Esophagus squamous epithelium (tissue), 5 donors: ENCODE measurements at regions not wholly inside any gene's neighbourhood (a gene's known extent, or its start where the extent isn't known, plus 50 kb on each side); places are given as distances from the start of the nearest gene placed in this dataset.

ENCODE experiments used
- DNase-seq: peaks from one replicate; lab custom pipeline; 2025; lab: John Stamatoyannopoulos, UW
- H3K27ac ChIP-seq, 4 donors: fragments of 200-600 bp; sonication (generic); one replicate each; pipeline ENCODE4 v1.5.1; 2016 to 2019; ENCODE audit warnings: mild to moderate bottlenecking in 1 of 4
- H3K27me3 ChIP-seq, 4 donors: fragments of 200-600 bp; sonication (generic); 1 replicate in 3 of 4; 2 replicates in 1 of 4; pipeline versions ENCODE4 v1.5.1 to v1.6.0; 2017 to 2021; ENCODE audit warnings: antibody characterized with exemption in 1 of 4
- H3K36me3 ChIP-seq, 3 donors: fragments of 200-600 bp; sonication (generic); one replicate each; pipeline ENCODE4 v1.5.1; 2016 to 2019
- H3K4me1 ChIP-seq, 3 donors: fragments of 200-600 bp; sonication (generic); one replicate each; pipeline ENCODE4 v1.5.1; 2017 to 2019
- H3K4me3 ChIP-seq, 4 donors: fragments of 200-600 bp; sonication (generic); 1 replicate in 3 of 4; 2 replicates in 1 of 4; pipeline ENCODE4 v1.5.1; 2016 to 2019; ENCODE audit warnings: mild to moderate bottlenecking in 2 of 4, moderate library complexity in 1 of 4
- H3K9me3 ChIP-seq, 3 donors: fragments of 200-600 bp; sonication (generic); one replicate each; pipeline ENCODE4 v1.5.1; 2016 to 2019
- POLR2A ChIP-seq, 4 donors: fragments of 450-650 bp; IDR thresholded peaks; one replicate each; pipeline ENCODE4 v1.6.1; 2017; ENCODE audit warnings: antibody characterized with exemption in 4 of 4, mild to moderate bottlenecking in 4 of 4, moderate library complexity in 3 of 4
- WGBS, 2 donors: methylation state at CpG; one replicate each; pipeline ENCODE4 v1.1.5; 2018; 5-methylcytosine and 5-hydroxymethylcytosine counted together
- intact Hi-C: fragments of 100-400 bp; cut with DNase I; formaldehyde crosslinking; loops from one replicate; pipeline ENCODE4 v1.15.0; 2022
- TF ChIP-seq, protein P1 (sequence below), 6 experiments: fragments of 450-650 bp in 4 of 6; fragments of 200-600 bp in 2 of 6; sonication (generic) in 2 of 6; IDR thresholded peaks; one replicate each; pipeline ENCODE4 v1.5.1; 2016 to 2019; ENCODE audit warnings: antibody characterized with exemption in 6 of 6, mild to moderate bottlenecking in 4 of 6, moderate library complexity in 4 of 6
- donor health status: DM: yes; HTN: yes; CAD: no.

DNA sequence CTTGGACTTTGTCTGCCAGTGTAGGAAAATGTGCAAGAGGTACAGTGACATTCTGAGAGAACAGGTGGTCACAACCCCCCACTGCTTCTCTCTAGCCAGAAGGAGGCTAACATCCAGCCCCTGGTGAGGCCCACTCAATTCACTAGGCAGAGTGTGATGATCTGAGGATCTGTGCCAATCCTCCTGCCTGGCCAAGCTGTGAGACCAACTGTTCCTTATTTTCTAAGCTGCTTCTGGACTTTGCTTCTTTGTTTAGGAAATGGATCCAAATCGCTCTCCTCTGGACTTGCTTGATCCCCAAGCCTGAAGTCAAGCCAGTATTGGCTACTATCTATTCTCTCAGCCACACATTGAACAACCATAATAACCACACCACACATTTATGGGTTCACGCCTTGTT is 202.8 kb downstream of the PIK3C3 start:
- DNase-seq = no peak
- Histone ChIP-seq H3K9me3 (no peaks in the 10 kb centered on the region), H3K4me3 (no peak overlapping the region), H3K36me3 (no peaks in the 10 kb centered on the region), H3K4me1 (no peaks in the 10 kb centered on the region), H3K27me3 (no peaks in the 10 kb centered on the region), H3K27ac (no peak overlapping the region)
- WGBS, 2 donors = 72% methylated on average over 2 of the region's 2 CpGs; no CpG with 5 or more reads in 1 of the 2 donors
- TF ChIP-seq, protein P1, sequence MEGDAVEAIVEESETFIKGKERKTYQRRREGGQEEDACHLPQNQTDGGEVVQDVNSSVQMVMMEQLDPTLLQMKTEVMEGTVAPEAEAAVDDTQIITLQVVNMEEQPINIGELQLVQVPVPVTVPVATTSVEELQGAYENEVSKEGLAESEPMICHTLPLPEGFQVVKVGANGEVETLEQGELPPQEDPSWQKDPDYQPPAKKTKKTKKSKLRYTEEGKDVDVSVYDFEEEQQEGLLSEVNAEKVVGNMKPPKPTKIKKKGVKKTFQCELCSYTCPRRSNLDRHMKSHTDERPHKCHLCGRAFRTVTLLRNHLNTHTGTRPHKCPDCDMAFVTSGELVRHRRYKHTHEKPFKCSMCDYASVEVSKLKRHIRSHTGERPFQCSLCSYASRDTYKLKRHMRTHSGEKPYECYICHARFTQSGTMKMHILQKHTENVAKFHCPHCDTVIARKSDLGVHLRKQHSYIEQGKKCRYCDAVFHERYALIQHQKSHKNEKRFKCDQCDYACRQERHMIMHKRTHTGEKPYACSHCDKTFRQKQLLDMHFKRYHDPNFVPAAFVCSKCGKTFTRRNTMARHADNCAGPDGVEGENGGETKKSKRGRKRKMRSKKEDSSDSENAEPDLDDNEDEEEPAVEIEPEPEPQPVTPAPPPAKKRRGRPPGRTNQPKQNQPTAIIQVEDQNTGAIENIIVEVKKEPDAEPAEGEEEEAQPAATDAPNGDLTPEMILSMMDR (IDR thresholded peaks at IDR 0.05) = no peak
- TF ChIP-seq POLR2A (IDR thresholded peaks at IDR 0.05) = no peak
- intact Hi-C loops = no loop called here

DNA sequence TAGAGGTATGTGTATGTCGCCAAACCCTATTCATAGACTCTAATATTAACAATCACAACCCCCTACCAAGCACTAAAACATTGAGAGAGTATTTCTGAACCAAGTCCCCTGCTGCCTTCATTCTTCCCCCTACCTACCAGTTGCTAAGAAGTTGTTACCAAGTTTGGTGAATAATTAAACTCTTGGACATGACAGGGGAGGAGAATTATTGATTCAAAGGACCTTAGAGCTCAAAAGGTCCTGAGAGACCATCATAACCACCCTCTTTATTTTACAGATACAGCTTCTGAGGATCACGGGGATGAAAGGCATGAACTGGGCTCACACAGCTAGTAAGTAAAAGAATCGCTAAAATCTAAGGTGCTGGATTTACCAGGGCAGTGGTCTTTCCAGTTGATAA is 204.1 kb downstream of the PIK3C3 start:
- no peaks in the 10 kb centered on the region for H3K9me3 ChIP-seq
- no peaks in the 10 kb centered on the region for H3K36me3 ChIP-seq
- DNase-seq = no peak
- no peak overlapping the region for H3K27ac ChIP-seq
- no peaks in the 10 kb centered on the region for H3K27me3 ChIP-seq
- 73 to 86% methylated on average over 3 of the region's 3 CpGs for WGBS, 2 donors
- H3K4me1 ChIP-seq = no peaks in the 10 kb centered on the region
- no peak overlapping the region for H3K4me3 ChIP-seq
- intact Hi-C loops = no loop called here
- TF ChIP-seq, protein P1 (IDR thresholded peaks at IDR 0.05) = no peak
- TF ChIP-seq POLR2A (IDR thresholded peaks at IDR 0.05) = no peak

DNA sequence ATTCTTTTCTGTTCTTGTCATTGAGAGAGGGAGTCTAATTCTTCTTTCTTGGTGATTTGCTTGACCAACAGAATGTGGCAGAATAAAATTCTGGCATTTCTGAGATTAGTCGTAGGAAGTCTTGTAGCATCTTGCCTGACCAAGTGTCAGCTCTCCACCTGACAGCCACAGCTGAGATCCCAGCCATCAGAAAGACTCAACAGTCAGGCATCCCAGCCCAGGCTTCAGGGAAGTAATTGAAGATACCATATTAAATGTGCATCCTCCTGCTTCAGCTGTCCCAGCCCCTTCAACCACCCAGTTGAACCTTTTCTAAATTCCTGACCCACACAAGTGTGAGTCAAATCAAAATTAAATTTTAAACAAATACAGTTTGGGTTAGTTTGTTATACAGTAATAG is 208.3 kb downstream of the PIK3C3 start:
- Histone ChIP-seq H3K27me3 (no peaks in the 10 kb centered on the region), H3K4me3 (no peak overlapping the region), H3K27ac (no peak overlapping the region), H3K36me3 (no peaks in the 10 kb centered on the region), H3K9me3 (no peaks in the 10 kb centered on the region), H3K4me1 (no peaks in the 10 kb centered on the region)
- no peak for DNase-seq
- intact Hi-C loops = no loop called here
- WGBS, 2 donors = 83 to 92% methylated on average over 1 of the region's 1 CpG
- TF ChIP-seq, protein P1 (IDR thresholded peaks at IDR 0.05) = no peak
- TF ChIP-seq POLR2A (IDR thresholded peaks at IDR 0.05) = no peak

DNA sequence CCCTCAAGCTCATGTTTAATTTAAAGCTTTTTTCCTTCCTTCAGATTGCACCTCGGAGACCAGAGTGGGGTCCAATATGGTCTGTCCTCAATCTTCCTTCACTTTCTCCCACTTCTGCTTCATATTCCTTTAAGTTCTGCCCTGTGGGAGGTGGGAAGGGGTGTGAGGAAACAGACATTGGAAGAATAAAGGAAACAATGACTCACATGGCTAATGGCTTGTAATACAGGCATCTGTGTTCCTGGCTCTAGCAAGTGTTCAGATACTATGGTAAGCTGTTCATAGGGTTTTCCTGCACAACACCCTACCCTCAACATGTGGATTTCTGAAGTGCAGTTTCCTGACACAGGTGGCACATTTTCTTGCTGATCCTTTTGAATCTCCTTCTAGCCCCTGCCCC is 209.5 kb downstream of the PIK3C3 start:
- intact Hi-C loops = no loop called here
- 89% methylated on average over 1 of the region's 1 CpG for whole genome bisulfite sequencing, 2 donors
- H3K4me3 ChIP-seq = no peak overlapping the region
- no peaks in the 10 kb centered on the region for H3K4me1 ChIP-seq
- H3K27ac ChIP-seq = no peak overlapping the region
- no peaks in the 10 kb centered on the region for H3K36me3 ChIP-seq
- H3K9me3 ChIP-seq = no peaks in the 10 kb centered on the region
- no peak for DNase-seq
- no peaks in the 10 kb centered on the region for H3K27me3 ChIP-seq
- no peak for TF ChIP-seq POLR2A (IDR thresholded peaks at IDR 0.05)

DNA sequence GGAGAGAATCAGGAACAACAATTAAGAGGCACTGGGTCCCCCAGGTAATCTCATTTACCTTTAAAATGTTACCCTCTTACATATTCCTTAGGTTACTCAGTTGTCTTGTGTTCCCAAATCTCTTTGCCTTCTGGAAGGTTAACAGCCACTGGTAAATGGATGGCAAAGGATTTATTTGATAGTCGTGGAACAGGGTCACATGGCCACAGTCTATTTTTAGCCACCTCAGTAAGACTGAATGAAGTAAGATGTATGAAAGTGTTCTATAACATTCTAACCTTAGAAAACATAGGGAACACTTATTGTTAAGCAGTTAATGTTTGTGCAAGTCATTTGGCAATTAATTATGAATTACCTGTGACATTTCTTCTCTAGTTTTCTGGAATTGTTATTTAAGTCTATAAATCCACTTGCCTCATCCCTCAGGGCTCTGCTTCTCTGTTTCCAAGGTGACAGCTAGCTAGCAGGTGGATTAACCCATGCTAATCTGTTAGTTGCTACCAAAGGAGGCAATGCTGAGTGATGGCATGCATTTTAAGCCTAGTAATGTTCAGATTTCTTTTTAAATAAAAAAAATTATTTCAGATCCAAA is 211.0 kb downstream of the PIK3C3 start:
- no peak for DNase-seq
- intact Hi-C loops = no loop called here
- Histone ChIP-seq H3K4me1 (no peaks in the 10 kb centered on the region), H3K4me3 (no peak overlapping the region), H3K9me3 (no peaks in the 10 kb centered on the region), H3K27ac (no peak overlapping the region), H3K36me3 (no peaks in the 10 kb centered on the region), H3K27me3 (no peaks in the 10 kb centered on the region)
- 26 to 38% methylated on average over 1 of the region's 1 CpG for whole genome bisulfite sequencing, 2 donors
- TF ChIP-seq POLR2A (IDR thresholded peaks at IDR 0.05) = no peak
- TF ChIP-seq, protein P1 (IDR thresholded peaks at IDR 0.05) = no peak

DNA sequence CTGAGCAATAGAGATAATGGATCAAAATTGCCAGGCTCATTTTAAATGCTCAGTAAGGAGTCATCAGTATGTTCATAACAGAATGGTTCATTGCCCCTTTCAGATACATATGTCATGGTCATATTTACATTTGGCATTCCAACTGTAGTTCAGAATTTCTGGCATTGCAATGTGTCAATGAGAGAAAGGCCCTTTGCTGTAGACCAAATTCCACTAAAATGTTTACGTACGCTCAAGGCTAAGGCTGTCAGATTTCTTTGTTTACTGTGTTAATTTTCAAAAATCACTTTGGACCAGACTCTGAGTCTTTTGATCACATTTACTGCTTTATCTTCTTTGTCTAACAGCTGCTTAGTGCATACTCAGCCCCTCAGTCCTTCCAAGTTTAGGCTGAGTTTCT is 213.5 kb downstream of the PIK3C3 start:
- no peak for TF ChIP-seq POLR2A (IDR thresholded peaks at IDR 0.05)
- TF ChIP-seq, protein P1 (IDR thresholded peaks at IDR 0.05) = no peak
- intact Hi-C loops = no loop called here
- Histone ChIP-seq H3K4me3 (no peak overlapping the region), H3K36me3 (no peaks in the 10 kb centered on the region), H3K4me1 (no peaks in the 10 kb centered on the region), H3K27ac (no peak overlapping the region), H3K27me3 (no peaks in the 10 kb centered on the region), H3K9me3 (no peaks in the 10 kb centered on the region)
- DNase-seq = no peak
- 67 to 74% methylated on average over 2 of the region's 2 CpGs for WGBS, 2 donors
